Adrenal gland (tissue), 9 donors: ENCODE measurements at regions not wholly inside any gene's neighbourhood (a gene's known extent, or its start where the extent isn't known, plus 50 kb on each side); places are given as distances from the start of the nearest gene placed in this dataset.
A peak's percentile ranks its signal among the peaks of the same experiment; 100 is the strongest.

Experiments
- DNase-seq, 7 donors: peaks; one replicate each; pipeline ENCODE4 v3.0.0-alpha.2; 2019 to 2020
- H3K27ac ChIP-seq, 5 donors: fragments of 200-600 bp; sonication (generic) in 4 of 5; 1 replicate in 3 of 5; 2 replicates in 2 of 5; pipeline versions ENCODE4 v1.5.1 to v1.8.0; 2016 to 2020; ENCODE audit warnings: mild to moderate bottlenecking in 1 of 5
- H3K27me3 ChIP-seq: fragments of 200-600 bp; 2 replicates; pipeline ENCODE4 v1.8.0; 2021
- H3K36me3 ChIP-seq, 2 donors: fragments of 200-600 bp; replicated peaks in 1 of 2; 1 replicate in 1 of 2; 2 replicates in 1 of 2; pipeline versions ENCODE4 v1.5.1 to v1.8.0; 2018 to 2022
- H3K4me1 ChIP-seq, 2 donors: fragments of 200-600 bp; replicated peaks in 1 of 2; 1 replicate in 1 of 2; 2 replicates in 1 of 2; pipeline versions ENCODE4 v1.5.1 to v1.8.0; 2018 to 2021
- H3K4me3 ChIP-seq, 4 donors: fragments of 200-600 bp; sonication (generic) in 3 of 4; one replicate each; pipeline ENCODE4 v1.5.1; 2016 to 2018
- H3K9me3 ChIP-seq, 3 donors: fragments of 200-600 bp; sonication (generic) in 1 of 3; replicated peaks in 1 of 3; 1 replicate in 2 of 3; 2 replicates in 1 of 3; pipeline versions ENCODE4 v1.5.1 to v1.8.0; 2016 to 2021
- POLR2A ChIP-seq, 2 donors: fragments of 450-650 bp; IDR thresholded peaks; one replicate each; pipeline ENCODE4 v1.6.1; 2017; ENCODE audit warnings: antibody characterized with exemption in 2 of 2, mild to moderate bottlenecking in 2 of 2, moderate library complexity in 1 of 2
- WGBS, 4 donors: extraction: QIAGEN DNeasy Blood & Tissue Kit in 2 of 4; methylation state at CpG; one replicate each; pipeline versions ENCODE4 v1.1.5 to v1.1.7; 2013 to 2017; 5-methylcytosine and 5-hydroxymethylcytosine counted together
- intact Hi-C, 2 donors: fragments of 100-400 bp; cut with DNase I; formaldehyde crosslinking; loops; one replicate each; pipeline versions ENCODE4 v1.14.1 to v1.15.0; 2022 to 2023
- TF ChIP-seq, protein P1 (sequence below), 6 experiments: fragments of 450-650 bp in 4 of 6; fragments of 200-600 bp in 2 of 6; sonication (generic) in 1 of 6; IDR thresholded peaks; 1 replicate in 5 of 6; 2 replicates in 1 of 6; pipeline versions ENCODE4 v1.5.1 to v1.8.0; 2016 to 2021; ENCODE audit warnings: antibody characterized with exemption in 6 of 6, mild to moderate bottlenecking in 2 of 6, moderate library complexity in 1 of 6
- donor health status: healthy with polysubstance abuse.
- donor health status: Bipolar disorder and iron deficiency.
- donor health status: DM: yes; HTN: yes; CAD: no.
- donor health status: DM: no; HTN: no; CAD: no.
- donor health status: DM: no; HTN: no; CAD: no.

DNA sequence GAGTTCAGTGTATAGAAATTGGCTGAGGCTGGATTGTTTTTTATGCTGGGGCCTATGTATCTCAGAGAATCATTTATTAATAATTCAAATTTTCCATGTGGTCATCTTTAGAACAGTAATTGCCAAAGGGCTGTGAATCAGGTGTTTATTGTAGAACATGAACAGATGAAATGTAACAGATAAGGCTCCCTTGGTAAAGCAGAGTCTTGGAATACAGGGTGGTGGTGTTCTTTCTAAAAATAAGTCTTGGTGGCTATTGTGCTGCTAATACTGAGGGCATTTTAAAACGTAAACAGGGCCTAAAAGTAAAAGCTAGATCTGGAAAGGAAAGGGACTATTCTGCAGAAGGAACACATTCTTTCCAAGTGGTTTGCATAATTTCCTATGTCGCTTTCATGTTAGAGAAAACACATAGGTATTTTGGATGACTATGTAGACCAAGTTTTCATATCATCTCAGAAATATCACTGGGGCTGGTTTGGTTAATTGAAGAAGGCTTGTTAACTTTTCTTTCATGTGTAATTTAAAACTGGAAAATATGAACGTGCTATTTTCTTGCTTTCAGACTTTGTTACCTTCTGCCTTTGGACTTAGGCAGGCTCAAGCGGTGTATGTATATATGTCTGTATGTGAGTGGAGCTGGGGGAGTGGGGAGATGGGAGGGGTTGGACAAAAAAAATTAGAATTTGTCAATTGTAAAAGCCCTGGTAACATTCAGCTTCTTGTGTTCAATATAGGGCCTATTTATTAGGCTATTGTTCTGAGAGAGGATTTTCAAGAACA, 119.9 kb upstream of the ANKRD55 start:
- no peaks in the 10 kb centered on the region for H3K36me3 ChIP-seq
- TF ChIP-seq, protein P1, sequence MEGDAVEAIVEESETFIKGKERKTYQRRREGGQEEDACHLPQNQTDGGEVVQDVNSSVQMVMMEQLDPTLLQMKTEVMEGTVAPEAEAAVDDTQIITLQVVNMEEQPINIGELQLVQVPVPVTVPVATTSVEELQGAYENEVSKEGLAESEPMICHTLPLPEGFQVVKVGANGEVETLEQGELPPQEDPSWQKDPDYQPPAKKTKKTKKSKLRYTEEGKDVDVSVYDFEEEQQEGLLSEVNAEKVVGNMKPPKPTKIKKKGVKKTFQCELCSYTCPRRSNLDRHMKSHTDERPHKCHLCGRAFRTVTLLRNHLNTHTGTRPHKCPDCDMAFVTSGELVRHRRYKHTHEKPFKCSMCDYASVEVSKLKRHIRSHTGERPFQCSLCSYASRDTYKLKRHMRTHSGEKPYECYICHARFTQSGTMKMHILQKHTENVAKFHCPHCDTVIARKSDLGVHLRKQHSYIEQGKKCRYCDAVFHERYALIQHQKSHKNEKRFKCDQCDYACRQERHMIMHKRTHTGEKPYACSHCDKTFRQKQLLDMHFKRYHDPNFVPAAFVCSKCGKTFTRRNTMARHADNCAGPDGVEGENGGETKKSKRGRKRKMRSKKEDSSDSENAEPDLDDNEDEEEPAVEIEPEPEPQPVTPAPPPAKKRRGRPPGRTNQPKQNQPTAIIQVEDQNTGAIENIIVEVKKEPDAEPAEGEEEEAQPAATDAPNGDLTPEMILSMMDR (IDR thresholded peaks at IDR 0.05): no peak
- no peak for TF ChIP-seq POLR2A (IDR thresholded peaks at IDR 0.05)
- no peak for DNase-seq
- 86 to 92% (median 89%) methylated on average over 4 of the region's 4 CpGs for WGBS, 4 donors
- intact Hi-C loops: no loop called here
- no peaks in the 10 kb centered on the region for H3K9me3 ChIP-seq
- H3K4me1 ChIP-seq: peaks cover 0 to 18% of the 10 kb centered on the region in 2 donors
- no peak overlapping the region for H3K27ac ChIP-seq
- no peaks in the 10 kb centered on the region for H3K27me3 ChIP-seq
- H3K4me3 ChIP-seq: no peak overlapping the region

DNA sequence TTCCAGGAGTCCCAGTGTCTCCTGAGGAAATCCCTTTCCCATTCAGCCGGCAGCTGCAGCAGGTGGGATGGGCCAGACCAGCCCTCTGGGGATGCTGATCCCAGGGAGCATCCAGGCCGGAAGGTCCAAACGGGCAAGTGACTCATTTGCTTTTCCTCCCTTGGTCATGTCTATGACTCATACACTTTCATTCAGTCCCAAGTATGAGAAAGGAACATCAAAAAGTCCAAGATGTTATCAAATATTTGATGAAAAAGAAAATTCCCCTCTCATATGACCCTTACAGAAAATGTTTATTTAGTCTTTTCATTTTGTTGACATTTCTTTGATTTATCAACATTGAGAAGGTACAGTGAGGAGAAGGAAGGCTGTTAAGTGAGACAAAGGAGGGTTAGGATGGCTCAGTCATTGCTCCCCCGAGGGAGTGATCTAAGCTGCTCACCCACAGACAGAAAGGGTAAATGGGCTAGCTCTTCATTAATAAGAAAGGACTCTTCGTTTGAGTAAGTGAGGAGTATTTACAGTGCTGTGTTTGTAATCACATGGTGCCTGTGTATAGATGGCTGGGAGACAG, 117.6 kb upstream of the ANKRD55 start:
- Histone ChIP-seq H3K36me3 (no peaks in the 10 kb centered on the region), H3K4me1 (peaks cover 0 to 10% of the 10 kb centered on the region in 2 donors), H3K27ac (no peak overlapping the region), H3K9me3 (no peaks in the 10 kb centered on the region), H3K27me3 (no peaks in the 10 kb centered on the region), H3K4me3 (no peak overlapping the region)
- TF ChIP-seq POLR2A (IDR thresholded peaks at IDR 0.05): no peak
- TF ChIP-seq, protein P1 (IDR thresholded peaks at IDR 0.05): no peak
- WGBS, 4 donors: 13 to 36% (median 27%) methylated on average over 5 of the region's 5 CpGs
- intact Hi-C loops: no loop called here
- DNase-seq: peak; percentile 39 to 77 (median 60)

DNA sequence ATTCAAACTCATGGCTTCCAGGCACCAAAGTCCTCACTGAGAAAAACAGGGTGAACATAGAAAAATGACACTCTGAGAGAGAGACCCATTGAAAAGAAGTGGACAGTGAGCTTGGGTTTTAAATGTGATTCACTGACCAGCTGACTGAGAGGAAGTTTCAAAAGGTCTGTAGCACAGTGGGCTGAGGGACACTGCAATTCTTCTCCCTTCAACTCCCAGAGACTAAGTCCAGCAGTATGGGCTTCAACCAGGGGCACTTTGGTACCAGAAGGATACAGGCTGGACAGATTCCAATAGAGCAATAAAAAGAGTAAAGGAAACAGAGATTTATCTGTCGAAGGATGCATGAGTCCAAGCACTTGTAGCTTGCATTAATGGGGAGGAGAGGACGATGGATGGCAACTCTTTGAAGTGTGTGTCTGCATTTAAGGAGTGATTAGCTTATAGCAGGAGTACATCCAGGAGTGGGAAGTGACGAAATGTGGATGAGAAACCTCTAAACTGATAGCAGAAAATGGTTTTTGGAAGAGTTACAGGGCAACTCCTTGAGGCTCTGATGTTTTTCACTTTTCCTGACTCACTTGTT, 117.0 kb upstream of the ANKRD55 start:
- Histone ChIP-seq H3K27me3 (no peaks in the 10 kb centered on the region), H3K27ac (no peak overlapping the region), H3K36me3 (no peaks in the 10 kb centered on the region), H3K4me1 (peaks cover 0 to 10% of the 10 kb centered on the region in 2 donors), H3K4me3 (no peak overlapping the region), H3K9me3 (no peaks in the 10 kb centered on the region)
- no peak for DNase-seq
- TF ChIP-seq POLR2A (IDR thresholded peaks at IDR 0.05): no peak
- 64 to 74% (median 66%) methylated on average over 3 of the region's 3 CpGs for WGBS, 4 donors
- intact Hi-C loops: no loop called here

DNA sequence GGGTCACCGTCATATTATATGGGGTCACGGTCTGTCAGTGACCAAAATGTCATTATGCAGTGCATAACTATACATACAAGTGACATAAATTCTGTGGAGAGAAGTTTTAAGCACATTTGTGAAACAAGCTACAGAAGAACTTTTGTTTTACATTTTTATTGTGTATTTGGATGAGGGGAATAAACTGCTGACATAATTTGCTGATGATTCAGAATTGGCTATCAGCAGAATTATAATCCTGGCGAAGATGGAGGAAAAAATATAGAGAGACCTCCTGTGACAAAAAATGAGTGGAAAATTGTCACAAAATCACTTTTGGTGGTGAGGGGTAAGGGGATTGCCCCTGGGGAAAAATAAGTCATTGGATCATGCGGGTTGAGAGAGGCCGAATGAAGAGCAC, 116.3 kb upstream of the ANKRD55 start:
- TF ChIP-seq, protein P1 (IDR thresholded peaks at IDR 0.05): no peak
- TF ChIP-seq POLR2A (IDR thresholded peaks at IDR 0.05): no peak
- Histone ChIP-seq H3K4me1 (peaks cover 0 to 10% of the 10 kb centered on the region in 2 donors), H3K4me3 (no peak overlapping the region), H3K27ac (no peak overlapping the region), H3K9me3 (no peaks in the 10 kb centered on the region), H3K36me3 (no peaks in the 10 kb centered on the region), H3K27me3 (no peaks in the 10 kb centered on the region)
- intact Hi-C loops: no loop called here
- 91 to 95% (median 93%) methylated on average over 5 of the region's 5 CpGs for WGBS, 4 donors
- no peak for DNase-seq
